GDM1 (cell line): ENCODE measurements at regions not wholly inside any gene's neighbourhood (a gene's known extent, or its start where the extent isn't known, plus 50 kb on each side); places are given as distances from the start of the nearest gene placed in this dataset.
A peak's percentile ranks its signal among the peaks of the same experiment; 100 is the strongest.

ENCODE experiments used
- DNase-seq: peaks from one replicate; lab custom pipeline; 2025; lab: John Stamatoyannopoulos, UW

GRCh38 chr1:87820668-87821334, 492.1 kb downstream of the LMO4 start:
- no peak for DNase-seq

- no peak for DNase-seq
Measured at GRCh38 chr1:87821335-87821697, 492.6 kb downstream of the LMO4 start.

- DNase-seq, result no peak
Measured at GRCh38 chr1:87826681-87827251, 498.1 kb downstream of the LMO4 start.

DNA sequence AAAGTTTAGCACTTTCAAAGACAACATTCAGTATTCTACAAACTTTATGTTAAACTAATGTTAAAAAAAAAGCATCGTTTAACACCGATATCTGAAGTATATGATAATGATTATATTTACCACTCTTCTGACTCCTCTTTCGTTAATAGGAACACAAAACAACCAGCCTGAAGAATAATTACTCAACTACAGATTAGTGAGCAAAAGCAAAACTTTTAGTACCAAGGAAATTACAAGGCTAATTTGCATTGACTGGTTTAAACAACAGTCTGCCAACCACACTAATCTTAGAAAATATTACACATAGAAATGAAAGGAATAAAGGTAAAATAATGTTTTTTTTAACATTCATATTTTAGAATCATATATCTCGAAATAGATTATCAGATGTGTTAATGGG, 500.7 kb downstream of the LMO4 start:
- DNase-seq, result no peak

DNA sequence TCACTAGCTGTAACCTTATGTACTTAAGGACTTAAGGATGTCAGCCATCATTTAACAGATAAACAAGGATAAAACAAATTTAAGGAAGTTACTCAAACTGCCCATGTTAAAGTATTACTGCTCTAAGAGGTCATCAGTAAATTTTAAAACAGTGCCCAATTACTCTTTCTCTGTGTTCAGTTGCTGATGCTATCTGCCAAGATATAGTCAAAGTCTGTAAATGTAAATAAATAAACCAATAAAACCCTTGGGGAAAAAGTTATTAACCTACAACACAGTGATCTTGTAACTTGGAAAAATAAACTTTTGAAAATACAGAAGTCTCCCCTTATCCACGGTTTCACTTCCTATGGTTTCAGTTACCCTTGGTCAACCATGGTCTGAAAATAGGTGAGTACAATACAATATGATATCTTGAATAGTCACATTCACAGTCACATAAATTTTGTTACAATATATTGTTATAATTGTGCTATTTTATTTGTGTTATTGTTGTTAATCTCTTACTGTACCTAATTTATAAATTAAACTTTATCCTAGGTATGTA, 501.8 kb downstream of the LMO4 start:
- DNase-seq, result no peak

DNA sequence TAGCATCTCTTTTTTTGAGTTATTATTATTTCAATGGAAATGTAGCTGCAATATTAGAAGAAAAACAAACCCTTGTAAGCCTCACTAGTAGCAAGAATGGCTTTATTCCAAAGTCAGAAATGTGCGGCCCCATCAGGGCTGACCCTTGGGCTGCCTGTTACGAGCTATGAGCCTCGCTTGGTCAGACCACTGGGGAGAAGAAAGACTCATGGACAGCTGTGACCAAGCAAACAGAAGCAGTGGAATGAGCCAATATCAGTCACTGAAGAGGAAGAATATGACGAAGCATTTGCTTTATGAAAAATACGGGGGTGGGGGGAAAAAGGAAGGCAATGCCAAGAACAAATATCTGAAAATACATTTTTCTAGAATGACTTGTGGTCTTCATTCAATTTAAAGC, 504.5 kb downstream of the LMO4 start:
- no peak for DNase-seq

DNA sequence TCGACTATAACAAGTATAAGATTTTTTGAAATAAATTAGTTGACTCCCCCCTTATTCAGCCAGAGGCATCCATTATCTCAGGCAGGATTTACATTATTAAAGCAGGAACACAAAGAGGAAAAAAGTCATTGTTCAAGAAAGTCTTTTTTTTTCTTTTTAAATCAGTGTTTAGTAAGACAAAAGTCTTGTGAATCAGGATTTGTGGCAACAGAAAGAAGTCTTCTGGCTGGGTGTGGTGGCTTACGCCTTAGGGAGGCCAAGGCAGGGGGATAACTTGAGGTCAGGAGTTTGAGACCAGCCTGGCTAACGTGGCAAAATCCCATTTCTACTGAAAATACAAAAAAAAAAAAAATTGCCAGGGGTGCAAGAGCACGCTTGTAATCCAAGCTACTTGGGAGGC, 505.5 kb downstream of the LMO4 start:
- no peak for DNase-seq

- no peak for DNase-seq
Measured at GRCh38 chr1:87834941-87835340, 506.3 kb downstream of the LMO4 start.

- DNase-seq, result peak; percentile 2
Measured at GRCh38 chr1:87840767-87841166, 512.1 kb downstream of the LMO4 start.

- no peak for DNase-seq
Measured at GRCh38 chr1:87841332-87841731, 512.7 kb downstream of the LMO4 start.

DNA sequence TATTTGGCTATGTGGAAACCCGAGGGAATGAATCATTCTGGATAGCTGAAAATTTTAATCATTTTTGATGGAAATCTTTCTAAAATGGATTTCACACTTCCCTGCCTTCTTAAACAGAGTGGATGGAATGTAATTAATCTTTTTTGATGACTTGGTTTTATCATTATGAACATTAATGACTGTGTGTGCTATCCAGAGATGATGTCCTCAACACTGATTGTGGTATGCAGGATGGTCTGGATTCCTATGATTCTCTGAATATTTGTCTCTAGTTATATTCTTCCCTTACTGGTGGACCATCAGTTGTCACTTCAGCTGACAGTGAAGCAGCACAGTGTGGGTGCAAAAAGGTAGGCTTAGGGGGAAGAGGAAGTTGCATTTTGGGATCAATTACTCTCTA, 513.5 kb downstream of the LMO4 start:
- no peak for DNase-seq

DNA sequence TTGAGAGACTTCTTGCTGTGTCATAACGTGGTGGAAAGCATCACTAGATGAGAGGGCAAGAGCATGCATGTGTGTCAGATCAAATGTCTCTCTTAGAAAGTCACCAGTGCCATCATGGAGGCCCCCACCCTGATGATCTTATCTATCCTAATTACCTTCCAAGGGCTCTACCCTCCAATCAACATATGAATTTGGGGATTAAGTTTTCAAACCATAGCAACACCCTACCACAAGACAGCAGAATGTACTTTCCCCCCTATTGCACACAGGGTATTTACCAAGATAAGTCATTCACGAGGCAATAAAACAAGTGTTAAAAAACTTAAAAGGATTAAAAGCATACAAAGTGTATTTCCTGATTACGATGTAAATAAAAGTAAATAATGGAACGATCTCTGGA, 515.6 kb downstream of the LMO4 start:
- DNase-seq, result no peak

GRCh38 chr1:87851490-87851889, 522.8 kb downstream of the LMO4 start:
- DNase-seq, result no peak

DNA sequence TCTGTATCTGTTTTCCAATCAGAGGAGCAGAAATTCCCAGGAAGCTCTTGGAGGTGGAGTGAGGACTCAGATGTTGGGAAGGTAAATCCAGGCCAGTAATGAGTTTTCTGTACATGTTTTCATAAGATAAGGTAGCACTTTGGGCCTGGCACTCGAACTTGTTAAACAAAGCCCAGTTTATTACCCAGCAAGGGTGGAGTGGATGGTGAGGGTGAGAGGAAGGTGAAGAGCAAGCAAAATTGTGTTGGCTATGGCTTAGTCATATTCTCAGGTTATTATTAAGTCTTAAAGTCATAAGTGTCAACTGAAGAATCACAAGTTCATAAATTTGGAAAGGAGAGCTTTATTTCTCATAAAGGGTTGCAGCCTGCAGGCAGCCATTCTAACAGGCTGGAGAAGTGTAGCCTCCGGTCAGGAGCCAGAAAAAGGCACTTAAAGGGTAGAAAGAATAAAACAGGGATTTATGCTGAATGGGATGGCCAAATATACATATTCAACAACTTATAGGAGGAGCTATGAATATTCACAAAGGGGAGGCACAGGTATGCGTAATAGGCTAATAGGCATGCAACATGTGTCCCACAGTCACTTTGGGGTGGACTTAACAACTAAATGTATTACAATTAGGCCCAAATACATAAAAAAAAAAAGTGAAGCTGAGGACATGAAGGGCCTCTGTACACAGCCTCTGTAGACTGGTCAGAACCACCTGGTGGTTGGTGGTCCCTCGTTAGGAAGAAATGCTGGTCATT, 523.9 kb downstream of the LMO4 start:
- no peak for DNase-seq

DNA sequence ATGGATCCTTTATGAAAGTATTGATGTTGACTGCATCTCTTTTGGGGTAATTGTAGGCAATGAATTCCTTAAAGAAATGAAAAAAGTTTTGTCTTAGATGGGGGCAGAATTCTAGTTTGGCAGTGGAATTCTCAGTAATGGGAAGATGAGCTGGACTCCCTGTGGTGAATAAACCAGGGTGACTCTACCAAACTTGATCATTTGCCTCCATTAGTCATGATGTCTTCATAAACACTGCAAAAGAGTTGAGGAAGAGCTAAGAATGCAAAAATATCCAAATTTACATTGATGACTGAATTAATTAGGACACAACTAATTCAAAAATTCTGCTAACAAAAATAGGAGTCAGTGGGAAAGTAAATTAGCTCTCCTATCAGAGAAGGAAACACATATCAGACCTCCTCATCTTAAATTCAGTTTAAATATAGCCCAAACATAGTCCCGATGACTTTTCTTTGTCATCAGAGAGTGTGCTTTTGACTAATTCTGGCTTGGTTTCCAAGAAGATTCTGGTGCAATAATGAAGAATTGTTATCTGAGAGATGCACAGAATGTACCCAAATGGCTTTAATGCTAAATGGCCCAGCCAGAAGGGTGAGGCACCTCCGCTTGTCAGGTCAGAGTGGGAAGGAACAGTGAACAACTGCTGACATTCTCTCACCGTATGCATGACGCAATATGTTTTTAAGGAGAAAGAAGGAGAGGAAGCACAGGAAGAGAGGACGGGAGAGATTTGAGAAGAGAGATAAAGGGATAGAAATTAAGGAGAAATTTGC, 525.1 kb downstream of the LMO4 start:
- DNase-seq, result no peak

DNA sequence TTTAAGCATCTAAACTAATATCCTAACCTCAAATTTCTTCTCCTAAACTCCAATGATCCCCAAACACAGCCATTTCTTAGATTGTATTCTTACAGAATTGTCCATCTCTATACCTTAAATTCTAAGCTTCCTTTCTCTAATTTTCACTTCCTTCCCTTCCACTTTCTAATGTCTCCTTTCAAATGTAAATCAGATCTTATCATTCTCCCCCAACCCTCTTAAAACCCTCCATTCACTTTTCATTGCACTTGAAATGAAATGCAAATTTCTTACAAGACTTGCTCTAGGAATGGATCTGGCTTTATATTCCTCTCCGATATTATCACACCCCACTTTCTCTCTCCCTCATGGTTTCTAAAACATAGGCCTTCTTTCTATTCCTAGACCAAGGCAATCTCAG, 534.6 kb downstream of the LMO4 start:
- no peak for DNase-seq

DNA sequence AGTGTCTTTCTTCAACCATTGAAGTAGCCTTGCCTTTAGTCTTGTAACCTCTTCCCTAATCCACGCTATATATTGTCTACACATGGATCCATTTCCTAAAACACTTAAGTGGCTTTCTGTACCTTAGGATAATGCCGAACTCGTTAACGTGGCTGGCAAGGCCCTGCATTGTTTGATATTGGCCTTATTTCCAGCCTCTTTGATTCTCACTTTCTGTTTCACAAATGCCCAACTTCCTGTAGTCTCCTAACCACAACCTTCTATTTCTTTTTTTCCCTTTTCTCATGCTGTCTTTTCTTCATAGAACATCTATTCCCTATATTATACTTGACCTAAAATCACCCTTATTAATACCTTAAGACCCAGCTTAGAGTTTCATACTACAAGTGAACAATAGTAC, 536.0 kb downstream of the LMO4 start:
- no peak for DNase-seq

- DNase-seq, result no peak
Measured at GRCh38 chr1:87866416-87866815, 537.7 kb downstream of the LMO4 start.

GRCh38 chr1:87867626-87868025, 538.9 kb downstream of the LMO4 start:
- DNase-seq, result no peak

GRCh38 chr1:87869567-87869966, 540.9 kb downstream of the LMO4 start:
- peak; percentile 33 for DNase-seq

GRCh38 chr1:87872189-87872588, 543.5 kb downstream of the LMO4 start:
- DNase-seq, result peak; percentile 19

DNA sequence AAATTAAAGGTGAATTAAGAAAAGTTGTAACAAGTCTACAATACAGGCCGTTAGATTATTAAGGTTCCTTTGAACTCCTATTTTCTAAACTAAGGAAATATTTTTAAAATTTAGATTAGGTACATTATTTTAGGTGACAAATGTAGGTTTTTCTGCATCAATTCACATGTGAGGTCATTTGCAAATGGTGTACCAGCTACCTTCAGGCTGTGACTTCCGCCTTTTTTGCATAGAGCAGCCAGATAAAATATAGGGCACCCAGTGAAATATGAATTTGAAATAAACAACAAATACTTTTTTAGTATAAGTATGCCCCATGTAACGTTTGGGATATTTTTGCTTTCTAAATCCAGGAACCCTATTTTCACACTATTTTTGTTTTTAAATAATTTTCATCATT, 544.0 kb downstream of the LMO4 start:
- DNase-seq, result no peak

DNA sequence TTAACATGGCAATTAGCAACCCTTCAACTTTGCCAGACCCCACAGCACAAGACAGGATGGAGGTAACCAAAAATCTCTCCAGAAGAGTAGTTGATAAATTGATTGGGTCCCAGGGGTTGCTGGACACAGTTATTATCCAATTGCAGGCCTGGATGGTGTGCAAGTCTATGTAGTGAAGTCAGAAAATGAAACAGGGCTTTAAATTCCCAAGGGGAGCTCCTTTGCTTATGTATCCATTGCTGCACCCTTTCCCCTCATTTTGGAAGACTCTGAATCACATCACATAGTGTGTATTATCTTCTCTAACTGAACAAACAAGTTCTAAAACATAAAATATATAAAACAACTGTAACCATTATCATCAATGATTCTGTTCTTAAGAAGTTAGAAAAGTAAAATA, 550.2 kb downstream of the LMO4 start:
- DNase-seq, result no peak
